Neuron (in vitro differentiated cells): ENCODE measurements at regions not wholly inside any gene's neighbourhood (a gene's known extent, or its start where the extent isn't known, plus 50 kb on each side); places are given as distances from the start of the nearest gene placed in this dataset.

Experiments
- H2AFZ ChIP-seq: one replicate; pipeline ENCODE4 v1.6.1; 2013; ENCODE audit warnings: low read depth, mild to moderate bottlenecking, inconsistent platforms, low read length, moderate library complexity
- H3K27me3 ChIP-seq: one replicate; pipeline ENCODE4 v1.6.1; 2013; ENCODE audit warnings: low read length; ENCODE audit not compliant: insufficient read depth
- H3K36me3 ChIP-seq: one replicate; pipeline ENCODE4 v1.6.1; 2013; ENCODE audit warnings: low read length; ENCODE audit not compliant: insufficient read depth
- H3K4me1 ChIP-seq: one replicate; pipeline ENCODE4 v1.6.1; 2013; ENCODE audit warnings: low read length; ENCODE audit not compliant: insufficient read depth
- H3K4me3 ChIP-seq: 2 replicates; pipeline ENCODE4 v1.5.1; 2013; ENCODE audit warnings: mild to moderate bottlenecking, low read length, moderate library complexity
- H3K9me3 ChIP-seq: one replicate; pipeline ENCODE4 v1.6.1; 2013; ENCODE audit warnings: low read length

DNA sequence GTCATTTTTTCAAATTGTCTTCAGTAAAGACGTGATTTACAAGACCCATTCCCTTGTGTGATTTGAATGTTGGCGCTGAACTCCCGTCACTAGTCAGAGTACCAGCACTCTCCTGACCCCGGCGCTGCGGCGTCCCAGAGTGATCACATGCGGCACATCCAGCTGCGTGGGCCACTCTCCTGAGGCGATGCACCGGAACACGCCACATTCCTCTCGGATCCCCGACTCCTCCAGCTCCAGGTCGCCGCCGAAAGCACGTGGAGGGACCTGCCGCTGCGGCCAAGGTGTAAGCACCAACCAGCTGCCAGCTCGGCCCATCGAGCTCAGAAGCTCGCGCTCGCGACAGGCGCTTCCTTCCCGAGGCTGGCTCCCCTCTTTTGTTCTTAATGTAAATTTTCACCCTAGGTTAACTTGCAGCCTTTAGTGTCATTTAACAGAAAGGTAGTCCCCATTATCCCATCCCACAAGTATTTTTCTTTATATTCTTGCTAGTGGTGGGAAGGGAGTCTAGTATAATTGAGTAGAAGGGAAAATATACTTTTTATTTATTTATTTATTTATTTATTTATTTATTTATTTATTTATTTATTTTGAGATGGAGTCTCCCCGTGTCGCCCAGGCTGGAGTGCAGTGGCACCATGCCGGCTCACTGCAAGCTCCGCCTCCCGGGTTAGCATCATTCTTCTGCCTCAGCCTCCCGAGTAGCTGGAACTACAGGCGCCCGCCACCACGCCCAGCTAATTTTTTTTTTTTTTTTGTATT, 61.7 kb upstream of the VGLL3 start:
- Histone ChIP-seq H3K4me3 (no peak overlapping the region), H2AFZ (no peak overlapping the region), H3K9me3 (peaks cover 2% of the 10 kb centered on the region), H3K4me1 (no peaks in the 10 kb centered on the region), H3K27me3 (no peaks in the 10 kb centered on the region), H3K36me3 (no peaks in the 10 kb centered on the region)

DNA sequence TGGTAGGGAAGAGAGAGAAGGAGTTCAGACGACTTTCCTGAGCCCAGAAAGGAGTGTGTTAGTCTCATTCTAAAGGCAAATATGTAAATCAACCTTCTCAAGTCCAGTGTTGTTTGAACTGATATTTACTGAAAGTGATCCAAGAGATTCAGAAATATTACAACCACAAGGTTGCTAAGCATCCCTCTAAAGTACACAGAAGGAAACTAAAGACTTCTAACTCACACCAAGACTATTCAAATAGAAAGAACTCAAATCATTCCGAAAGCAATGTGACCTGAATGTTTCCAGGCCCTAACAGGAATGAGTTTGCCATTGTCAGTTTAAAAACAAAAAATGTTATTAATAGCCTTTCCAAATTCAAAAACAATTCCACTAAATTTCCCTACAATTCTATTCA, 56.9 kb upstream of the VGLL3 start:
- Histone ChIP-seq H3K9me3 (no peaks in the 10 kb centered on the region), H3K36me3 (no peaks in the 10 kb centered on the region), H3K27me3 (no peaks in the 10 kb centered on the region), H2AFZ (peak overlapping the region; percentile 20), H3K4me3 (no peak overlapping the region), H3K4me1 (no peaks in the 10 kb centered on the region)

DNA sequence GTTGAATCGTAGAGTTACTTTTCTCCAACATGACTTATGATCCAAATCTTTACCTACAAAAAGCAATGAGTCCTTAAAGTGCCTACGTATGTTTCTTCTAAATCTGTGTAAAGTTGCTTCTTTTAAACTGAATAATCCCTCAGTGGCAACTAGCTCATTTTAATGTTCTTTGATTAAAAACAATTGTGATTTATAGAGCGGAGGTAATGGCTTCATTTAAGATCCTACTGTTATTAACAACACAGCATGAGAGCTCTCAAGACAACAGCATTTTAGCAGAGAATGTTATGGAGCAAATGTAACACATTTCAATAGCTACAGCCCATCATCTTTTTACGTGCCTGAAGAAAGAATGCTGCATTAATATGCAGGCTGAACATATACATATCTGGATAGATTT, 55.3 kb upstream of the VGLL3 start:
- Histone ChIP-seq H3K4me1 (no peaks in the 10 kb centered on the region), H3K4me3 (no peak overlapping the region), H3K36me3 (no peaks in the 10 kb centered on the region), H2AFZ (no peak overlapping the region), H3K9me3 (no peaks in the 10 kb centered on the region), H3K27me3 (no peaks in the 10 kb centered on the region)

DNA sequence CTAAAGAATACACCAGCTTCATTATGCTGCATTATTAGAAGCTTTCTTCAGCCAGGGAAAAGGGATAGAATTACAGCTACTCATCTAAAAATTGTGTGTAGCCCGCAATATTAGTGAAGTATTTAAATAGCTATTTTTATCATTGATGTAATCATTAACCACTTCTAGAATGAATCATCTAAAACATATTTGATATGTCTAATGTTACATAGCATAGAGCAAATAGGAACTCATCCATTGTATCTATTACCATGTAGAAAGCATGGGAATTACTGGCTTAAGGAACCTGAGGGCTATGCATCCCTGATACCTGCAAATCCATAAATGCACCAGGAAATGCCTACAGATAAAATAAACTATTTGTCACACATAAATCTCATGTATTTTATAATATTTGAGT, 54.5 kb upstream of the VGLL3 start:
- H2AFZ ChIP-seq: no peak overlapping the region
- no peaks in the 10 kb centered on the region for H3K36me3 ChIP-seq
- no peaks in the 10 kb centered on the region for H3K27me3 ChIP-seq
- no peaks in the 10 kb centered on the region for H3K9me3 ChIP-seq
- H3K4me3 ChIP-seq: no peak overlapping the region
- H3K4me1 ChIP-seq: no peaks in the 10 kb centered on the region

DNA sequence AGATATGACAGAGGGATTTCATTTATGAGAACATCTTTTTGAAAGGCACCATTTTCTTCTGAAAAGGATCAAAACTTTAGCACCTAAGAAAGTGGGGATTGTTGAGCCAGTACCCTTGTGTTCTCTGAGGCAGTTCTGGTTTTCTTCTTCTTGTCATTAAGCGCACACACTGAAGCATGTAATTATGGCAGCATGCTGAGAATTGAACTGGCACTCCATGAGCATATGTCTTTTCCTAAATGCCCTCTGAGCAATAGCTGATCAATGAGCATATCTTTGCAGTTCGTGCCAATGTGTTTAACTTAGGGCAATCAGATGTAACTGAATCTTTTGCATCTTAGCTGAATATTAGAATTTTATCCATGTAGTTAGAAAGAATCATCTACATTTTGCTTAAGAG, 53.9 kb upstream of the VGLL3 start:
- H3K4me3 ChIP-seq: no peak overlapping the region
- H3K27me3 ChIP-seq: no peaks in the 10 kb centered on the region
- no peak overlapping the region for H2AFZ ChIP-seq
- H3K36me3 ChIP-seq: no peaks in the 10 kb centered on the region
- no peaks in the 10 kb centered on the region for H3K4me1 ChIP-seq
- no peaks in the 10 kb centered on the region for H3K9me3 ChIP-seq

DNA sequence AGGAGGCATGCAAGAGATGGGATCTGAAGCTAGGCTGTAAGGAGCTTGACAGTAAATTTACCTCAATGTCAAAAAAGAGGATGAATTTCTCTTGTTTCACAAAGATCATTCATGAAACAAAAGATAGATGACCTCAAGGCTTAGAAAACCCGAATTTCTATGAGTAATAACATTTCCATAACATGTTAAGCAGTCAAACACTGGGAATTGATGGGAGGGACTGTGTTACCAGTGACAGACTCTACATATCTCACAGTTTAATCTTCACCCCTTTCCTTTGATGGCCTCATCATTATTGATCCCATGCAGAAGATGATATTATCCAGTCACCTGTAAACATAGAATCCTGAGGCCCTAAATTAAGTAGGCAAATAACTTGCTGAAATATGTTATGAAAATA, 53.5 kb upstream of the VGLL3 start:
- H3K4me3 ChIP-seq: no peak overlapping the region
- H3K9me3 ChIP-seq: no peaks in the 10 kb centered on the region

DNA sequence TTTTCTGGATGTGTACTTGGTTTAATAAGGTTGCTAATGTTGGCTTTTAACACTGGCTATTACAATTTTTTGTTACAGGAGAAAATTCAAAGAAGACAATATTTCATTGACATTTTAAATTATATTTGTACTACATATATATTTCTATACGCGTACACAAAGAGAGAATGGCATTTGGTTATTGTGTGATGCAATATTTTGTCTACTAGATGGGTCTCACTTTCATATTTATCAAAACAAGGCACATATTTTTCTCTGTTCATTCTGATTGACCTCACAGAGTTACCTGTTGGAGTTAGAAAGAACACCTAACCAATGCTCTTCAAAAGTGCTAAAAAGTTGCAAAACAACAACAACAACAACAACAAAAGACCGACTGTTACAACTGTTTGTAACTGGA, 50.2 kb upstream of the VGLL3 start:
- Histone ChIP-seq H3K4me3 (no peak overlapping the region), H3K36me3 (no peaks in the 10 kb centered on the region), H2AFZ (no peak overlapping the region), H3K4me1 (no peaks in the 10 kb centered on the region), H3K27me3 (no peaks in the 10 kb centered on the region), H3K9me3 (no peaks in the 10 kb centered on the region)

More for the DNA sequence above, 53.5 kb upstream of the VGLL3 start:
- Histone ChIP-seq H2AFZ (no peak overlapping the region), H3K27me3 (no peaks in the 10 kb centered on the region), H3K4me1 (no peaks in the 10 kb centered on the region), H3K36me3 (no peaks in the 10 kb centered on the region)
